NCI-H2227 (cell line): ENCODE measurements at regions not wholly inside any gene's neighbourhood (a gene's known extent, or its start where the extent isn't known, plus 50 kb on each side); places are given as distances from the start of the nearest gene placed in this dataset.
"Not testable (repeated sequence)": the region's sequence is repeated elsewhere in the genome, so short reads cannot be mapped to it uniquely, and the experiment has no call there.

Experiments
- DNase-seq: peaks from one replicate; lab custom pipeline; 2025; ENCODE audit not compliant: unreplicated experiment; lab: John Stamatoyannopoulos, UW

DNA sequence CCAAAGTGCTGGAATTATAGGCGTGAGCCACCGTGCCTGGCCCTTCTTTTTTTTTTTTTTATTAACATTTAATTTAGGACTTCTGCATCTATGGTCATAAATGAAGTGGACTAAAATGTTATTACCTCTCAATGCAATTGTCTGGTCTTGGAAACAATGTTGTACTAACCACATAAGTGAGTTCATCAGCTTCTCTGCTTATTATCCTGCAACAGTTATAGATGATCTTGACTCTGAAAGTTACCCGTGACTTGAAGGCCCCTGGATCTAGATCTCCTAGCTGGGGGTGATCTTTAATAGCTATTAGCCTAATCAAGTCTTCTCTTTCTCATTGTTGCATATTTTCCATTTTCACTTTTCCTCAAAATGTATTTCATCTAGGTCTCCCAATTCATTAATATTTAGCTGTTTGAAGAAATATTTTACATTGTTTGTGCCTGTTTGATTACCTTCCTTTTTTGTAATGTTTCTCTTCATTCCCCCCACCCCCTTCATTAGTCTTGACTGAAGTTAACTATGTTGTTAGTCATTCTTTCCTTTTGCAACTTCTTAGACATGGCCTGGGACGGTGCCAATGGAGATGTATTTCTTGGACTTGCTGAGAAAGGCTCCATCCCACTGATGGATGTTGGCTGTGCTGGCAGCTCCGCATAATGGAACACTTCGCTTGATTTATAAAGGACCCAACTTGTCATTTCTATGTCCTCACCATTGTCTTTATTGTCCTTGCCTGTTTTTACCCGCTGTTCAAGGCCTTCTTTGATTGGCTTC lies 141.6 kb upstream of the RIOK3 start:
- DNase-seq = no peak

DNA sequence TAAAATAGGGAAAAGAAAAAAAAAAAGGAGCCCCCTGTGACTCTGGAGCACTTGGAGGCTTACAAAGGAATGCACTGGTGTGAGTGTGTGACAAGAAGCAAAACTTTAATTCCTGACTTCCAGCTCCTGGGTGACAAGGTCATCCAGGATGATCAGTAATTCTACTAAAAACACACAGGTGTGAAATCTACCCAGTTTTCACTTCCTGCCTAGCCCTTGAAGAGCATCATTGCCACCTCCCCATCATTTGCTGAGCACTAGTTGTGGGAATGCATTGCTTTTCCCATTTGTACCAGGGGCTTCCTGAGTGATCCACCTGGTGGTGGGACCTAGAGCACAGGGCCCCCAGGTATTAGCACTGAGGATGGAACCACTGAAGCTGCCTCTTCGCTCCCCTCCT lies 139.7 kb upstream of the RIOK3 start:
- no peak for DNase-seq

- no peak for DNase-seq
Measured at GRCh38 chr18:23314672-23315071, 138.4 kb upstream of the RIOK3 start.

DNA sequence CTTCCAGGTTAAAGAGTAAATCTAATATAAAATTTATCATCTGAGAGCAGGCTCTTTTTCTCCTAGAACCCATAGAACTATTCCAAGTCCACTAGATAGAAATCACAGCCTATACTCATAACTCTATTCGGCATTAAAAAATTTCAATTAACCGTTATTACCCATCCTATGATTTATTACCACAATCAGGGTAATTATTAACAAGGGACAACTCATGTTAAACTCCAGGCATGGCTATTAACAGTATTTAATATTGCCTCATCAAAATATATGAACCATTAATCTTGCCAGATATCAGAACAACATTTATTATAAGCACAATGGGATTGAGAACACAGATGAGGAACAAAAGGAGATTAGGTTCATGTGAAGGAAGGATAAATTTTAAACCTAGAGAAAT lies 136.8 kb upstream of the RIOK3 start:
- no peak for DNase-seq

- DNase-seq = no peak
Measured at GRCh38 chr18:23316988-23317387, 136.1 kb upstream of the RIOK3 start.

GRCh38 chr18:23317975-23318675 lies 135.0 kb upstream of the RIOK3 start:
- no peak for DNase-seq

DNA sequence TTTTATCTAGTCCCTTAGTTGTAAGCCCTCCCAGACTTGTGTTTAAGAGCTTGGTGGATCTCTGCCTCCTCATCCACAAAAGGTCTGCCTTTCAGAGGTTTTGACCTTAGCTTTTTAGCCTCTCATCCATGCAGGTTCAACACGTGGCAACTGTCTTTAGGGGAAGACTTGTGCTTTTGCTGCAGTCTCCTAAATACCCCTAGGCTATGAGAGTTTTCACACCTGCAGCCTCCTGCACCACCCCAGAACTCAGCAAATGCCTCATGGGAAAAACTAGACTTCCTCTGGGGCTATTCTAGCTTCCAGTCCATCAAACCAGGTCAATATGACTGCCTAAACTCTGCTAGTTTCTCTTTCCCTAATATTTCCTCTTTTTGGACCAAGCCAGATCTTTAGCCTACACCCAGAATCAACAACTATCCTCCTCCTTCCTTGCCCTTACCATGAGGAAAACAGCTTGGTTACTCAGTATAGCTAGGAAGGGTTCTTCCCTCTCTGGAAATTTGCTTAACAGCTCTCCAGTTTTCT lies 132.3 kb upstream of the RIOK3 start:
- DNase-seq = no peak

DNA sequence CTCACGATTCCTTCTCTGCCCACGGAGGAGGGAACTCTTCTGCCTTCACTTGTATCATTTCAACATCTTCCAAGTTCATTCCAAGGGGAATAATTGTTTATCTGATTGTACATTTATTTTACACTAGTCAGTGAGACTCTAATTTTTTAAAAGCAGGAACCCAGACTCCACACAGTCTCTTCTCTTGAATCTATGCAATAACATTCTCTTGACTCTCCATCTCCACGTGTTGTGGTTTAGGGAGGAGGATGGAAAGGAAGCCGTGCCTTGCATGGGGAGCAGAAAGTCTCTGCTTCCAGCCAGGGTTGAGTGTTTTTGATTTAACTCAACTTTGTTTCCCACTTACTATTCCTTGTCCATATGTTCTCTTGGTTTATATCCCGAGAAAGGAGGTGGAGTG lies 131.1 kb upstream of the RIOK3 start:
- DNase-seq = no peak

DNA sequence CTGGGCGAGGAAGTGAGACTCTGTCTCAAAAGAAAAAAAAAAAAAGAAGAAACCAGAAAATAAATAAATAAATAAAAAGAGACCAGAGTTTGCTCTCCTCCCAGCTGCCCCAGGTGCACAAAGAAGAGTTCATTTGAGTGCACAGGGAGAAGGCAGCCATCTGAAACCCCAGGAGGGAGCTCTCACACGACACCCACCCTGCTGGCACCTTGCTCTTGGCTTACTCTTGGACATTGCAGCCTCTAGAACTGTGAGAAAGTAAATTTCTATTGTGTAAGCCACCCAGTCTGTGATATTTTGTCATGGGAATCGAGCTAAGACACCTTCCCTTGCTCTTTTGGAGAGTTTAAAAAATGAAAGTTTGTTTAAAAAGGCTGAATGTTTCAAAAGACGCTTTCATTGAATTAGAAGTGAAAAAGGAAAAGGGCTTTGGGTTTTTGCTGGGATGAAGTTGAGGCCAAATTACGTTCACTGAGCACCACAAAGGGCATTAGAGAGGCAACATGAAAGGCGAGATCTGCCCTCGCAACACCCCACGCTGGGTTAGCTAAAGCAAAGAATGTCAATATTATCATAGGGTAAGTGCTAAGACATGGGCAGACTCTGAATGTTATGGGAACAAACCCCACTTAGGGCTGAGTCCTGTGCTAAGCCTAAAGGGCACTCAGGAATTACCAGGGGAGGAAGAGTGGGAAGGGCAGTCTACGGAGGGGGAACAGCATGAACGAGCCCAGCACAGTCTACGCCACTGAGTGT lies 128.9 kb upstream of the RIOK3 start:
- DNase-seq = no peak

- DNase-seq = no peak
Measured at GRCh38 chr18:23324861-23325260, 128.2 kb upstream of the RIOK3 start.

- not testable (repeated sequence) for DNase-seq
Measured at GRCh38 chr18:23329671-23330070, 123.4 kb upstream of the RIOK3 start.

DNA sequence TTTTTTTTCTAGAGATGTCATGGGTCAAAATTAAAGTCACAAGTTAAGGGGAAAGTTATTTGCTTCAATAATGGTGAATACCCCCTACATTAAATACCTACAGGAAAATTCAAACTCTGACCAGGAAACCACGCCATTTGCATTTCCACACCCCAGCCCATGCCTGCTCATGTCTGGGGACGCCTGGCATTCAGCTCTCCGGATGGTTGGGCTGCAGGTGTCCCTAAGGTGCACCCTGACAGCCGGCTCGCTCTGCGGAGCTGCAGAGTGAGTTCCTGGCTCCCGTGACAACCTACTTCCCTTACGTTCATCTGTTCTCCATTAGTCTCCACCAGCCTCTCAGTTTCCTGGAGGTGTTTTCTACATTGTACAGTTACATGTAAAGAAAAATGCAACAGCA lies 122.7 kb upstream of the RIOK3 start:
- no peak for DNase-seq

GRCh38 chr18:23331091-23331920 lies 121.8 kb upstream of the RIOK3 start:
- no peak for DNase-seq

DNA sequence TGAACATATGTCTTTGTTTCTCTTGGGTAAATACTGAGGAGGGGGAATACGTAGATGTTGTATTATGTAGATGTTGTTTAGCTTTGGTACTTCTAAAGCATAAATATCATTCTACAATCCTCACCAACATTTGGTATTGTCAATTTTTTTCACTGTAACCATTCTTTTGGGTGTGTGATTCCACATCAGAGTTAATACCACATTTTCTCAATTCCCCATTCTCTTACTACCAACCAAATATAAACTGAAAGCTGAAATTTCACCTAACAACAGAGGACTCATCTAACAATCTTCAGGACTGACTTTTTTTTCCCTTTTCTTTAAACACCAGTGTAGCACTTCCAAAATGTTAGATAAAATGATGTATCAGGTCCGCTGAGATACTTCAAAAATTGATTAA lies 120.7 kb upstream of the RIOK3 start:
- no peak for DNase-seq

- DNase-seq = no peak
Measured at GRCh38 chr18:23333827-23334226, 119.3 kb upstream of the RIOK3 start.

GRCh38 chr18:23334569-23334968 lies 118.5 kb upstream of the RIOK3 start:
- no peak for DNase-seq

DNA sequence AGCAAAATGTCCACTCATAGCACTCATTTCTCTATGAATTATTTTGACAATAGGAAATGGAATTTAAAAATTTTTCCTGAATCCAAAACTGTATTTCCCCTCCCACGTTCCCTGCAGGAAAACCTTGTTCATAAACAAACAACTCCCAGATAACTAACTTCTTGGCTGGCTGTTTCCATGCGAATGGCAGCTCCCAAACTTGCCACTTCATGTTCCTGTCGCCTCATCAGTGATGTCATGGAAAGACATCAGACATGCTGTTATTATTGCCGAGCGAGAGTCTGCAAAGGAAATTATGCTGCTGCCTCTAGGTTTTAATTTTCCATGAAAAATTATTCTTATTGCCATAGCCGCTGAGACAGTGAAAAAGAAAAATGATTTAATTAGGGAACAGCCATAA lies 117.0 kb upstream of the RIOK3 start:
- DNase-seq = no peak

- DNase-seq = peak; percentile 93
Measured at GRCh38 chr18:23337599-23338444, 115.3 kb upstream of the RIOK3 start.

GRCh38 chr18:23340661-23341060 lies 112.4 kb upstream of the RIOK3 start:
- DNase-seq = peak; percentile 28

- DNase-seq = no peak
Measured at GRCh38 chr18:23341383-23341782, 111.7 kb upstream of the RIOK3 start.
